Right lobe of liver (tissue), 6 donors: ENCODE measurements at regions not wholly inside any gene's neighbourhood (a gene's known extent, or its start where the extent isn't known, plus 50 kb on each side); places are given as distances from the start of the nearest gene placed in this dataset.

ENCODE experiments used
- ATAC-seq, 4 donors: fragments of 200-7000 bp; cut with Tn5 transposase; one replicate each; pipeline ENCODE4 v1.9.1; 2020; ENCODE audit warnings: mild to moderate bottlenecking in 4 of 4, moderate library complexity in 4 of 4
- DNase-seq, 3 donors: peaks; one replicate each; pipeline ENCODE4 v3.0.0-alpha.2; 2020
- H3K27ac ChIP-seq, 3 donors: fragments of 200-600 bp; one replicate each; pipeline ENCODE4 v1.8.0; 2022
- H3K27me3 ChIP-seq, 2 donors: fragments of 200-600 bp; one replicate each; pipeline ENCODE4 v1.8.0; 2022
- H3K36me3 ChIP-seq, 4 donors: fragments of 200-600 bp; sonication (generic) in 1 of 4; one replicate each; pipeline versions ENCODE4 v1.5.1 to v1.8.0; 2017 to 2022; ENCODE audit warnings: control low read depth in 1 of 4
- H3K4me1 ChIP-seq, 4 donors: fragments of 200-600 bp; sonication (generic) in 1 of 4; one replicate each; pipeline versions ENCODE4 v1.5.1 to v1.8.0; 2017 to 2022; ENCODE audit warnings: control low read depth in 1 of 4
- H3K4me3 ChIP-seq, 3 donors: fragments of 200-600 bp; one replicate each; pipeline ENCODE4 v1.8.0; 2022
- H3K9me3 ChIP-seq, 4 donors: fragments of 200-600 bp; sonication (generic) in 1 of 4; one replicate each; pipeline versions ENCODE4 v1.5.1 to v1.8.0; 2017 to 2022; ENCODE audit warnings: control low read depth in 1 of 4
- POLR2A ChIP-seq: fragments of 450-650 bp; IDR thresholded peaks from one replicate; pipeline ENCODE4 v1.6.1; 2017; ENCODE audit warnings: antibody characterized with exemption, mild to moderate bottlenecking
- WGBS: methylation state at CpG from one replicate; pipeline ENCODE4 v1.1.6; 2018; ENCODE audit warnings: low coverage, low lambda C conversion rate; ENCODE audit not compliant: insufficient coverage; ENCODE audit errors: missing lambda C conversion rate; 5-methylcytosine and 5-hydroxymethylcytosine counted together
- intact Hi-C, 2 donors: fragments of 100-400 bp; cut with DNase I; formaldehyde crosslinking; loops; one replicate each; pipeline versions ENCODE4 v1.11.2 to v1.14.1; 2022
- TF ChIP-seq, protein P1 (sequence below), 4 donors: fragments of 200-600 bp in 3 of 4; fragments of 450-650 bp in 1 of 4; IDR thresholded peaks; one replicate each; pipeline versions ENCODE4 v1.5.1 to v1.8.0; 2016 to 2022; ENCODE audit warnings: antibody characterized with exemption in 4 of 4, mild to moderate bottlenecking in 2 of 4
- donor health status: DM: no; HTN: yes; CAD: no.
- donor health status: DM: no; HTN: no; CAD: no.
- donor health status: DM: no; HTN: no; CAD: no.
- donor health status: DM: no; HTN: yes; CAD: no.
- donor health status: DM: no; HTN: yes; CAD: no.

DNA sequence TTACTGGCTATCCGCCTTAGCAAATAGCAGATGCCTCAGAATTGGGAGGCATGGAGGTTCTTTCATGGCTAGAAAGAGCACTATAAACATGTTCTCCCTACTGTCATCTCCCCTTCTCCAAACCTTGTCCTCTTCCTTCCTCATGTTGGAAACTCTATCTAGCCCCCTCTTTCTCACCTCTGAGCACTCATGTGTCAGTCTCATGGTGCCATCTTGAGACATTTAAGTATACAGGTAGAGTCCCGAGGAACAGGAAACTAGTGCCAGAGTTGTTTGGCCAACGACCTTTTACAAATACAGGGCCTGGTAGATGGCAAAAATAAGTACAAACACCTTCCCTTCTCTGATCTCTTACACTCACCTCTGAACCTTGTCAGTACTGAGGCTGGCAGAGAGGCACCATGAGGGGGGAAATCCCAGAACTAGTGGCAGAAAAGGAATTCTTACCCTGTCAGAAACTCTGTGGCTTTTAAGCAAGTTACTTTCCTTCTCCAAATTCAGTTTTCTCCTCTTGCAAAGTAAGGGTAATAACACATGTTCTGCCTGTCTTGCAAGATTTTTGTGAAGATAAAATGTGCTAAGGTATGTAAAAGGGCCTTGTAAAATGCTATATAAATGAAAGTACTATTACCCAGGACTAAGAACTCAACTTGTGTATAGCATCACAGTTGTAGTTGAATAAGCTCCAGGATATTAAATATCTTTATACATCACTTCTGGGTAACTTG is 94.1 kb upstream of the SNX2 start:
- intact Hi-C loops, result no loop called here
- H3K27me3 ChIP-seq, result no peaks in the 10 kb centered on the region
- H3K27ac ChIP-seq, result no peak overlapping the region
- no peak for ATAC-seq
- TF ChIP-seq, protein P1, sequence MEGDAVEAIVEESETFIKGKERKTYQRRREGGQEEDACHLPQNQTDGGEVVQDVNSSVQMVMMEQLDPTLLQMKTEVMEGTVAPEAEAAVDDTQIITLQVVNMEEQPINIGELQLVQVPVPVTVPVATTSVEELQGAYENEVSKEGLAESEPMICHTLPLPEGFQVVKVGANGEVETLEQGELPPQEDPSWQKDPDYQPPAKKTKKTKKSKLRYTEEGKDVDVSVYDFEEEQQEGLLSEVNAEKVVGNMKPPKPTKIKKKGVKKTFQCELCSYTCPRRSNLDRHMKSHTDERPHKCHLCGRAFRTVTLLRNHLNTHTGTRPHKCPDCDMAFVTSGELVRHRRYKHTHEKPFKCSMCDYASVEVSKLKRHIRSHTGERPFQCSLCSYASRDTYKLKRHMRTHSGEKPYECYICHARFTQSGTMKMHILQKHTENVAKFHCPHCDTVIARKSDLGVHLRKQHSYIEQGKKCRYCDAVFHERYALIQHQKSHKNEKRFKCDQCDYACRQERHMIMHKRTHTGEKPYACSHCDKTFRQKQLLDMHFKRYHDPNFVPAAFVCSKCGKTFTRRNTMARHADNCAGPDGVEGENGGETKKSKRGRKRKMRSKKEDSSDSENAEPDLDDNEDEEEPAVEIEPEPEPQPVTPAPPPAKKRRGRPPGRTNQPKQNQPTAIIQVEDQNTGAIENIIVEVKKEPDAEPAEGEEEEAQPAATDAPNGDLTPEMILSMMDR (IDR thresholded peaks at IDR 0.05), result no peak
- TF ChIP-seq POLR2A, result no peak
- H3K4me3 ChIP-seq, result no peak overlapping the region
- H3K4me1 ChIP-seq, result no peaks in the 10 kb centered on the region
- H3K36me3 ChIP-seq, result no peaks in the 10 kb centered on the region
- DNase-seq, result no peak
- WGBS, result 43% methylated on average over 3 of the region's 3 CpGs
- no peaks in the 10 kb centered on the region for H3K9me3 ChIP-seq

- no peak for DNase-seq
- Histone ChIP-seq H3K4me1 (no peaks in the 10 kb centered on the region), H3K27ac (no peak overlapping the region), H3K9me3 (no peaks in the 10 kb centered on the region), H3K36me3 (no peaks in the 10 kb centered on the region), H3K4me3 (no peak overlapping the region), H3K27me3 (no peaks in the 10 kb centered on the region)
- TF ChIP-seq, protein P1 (IDR thresholded peaks at IDR 0.05), result no peak
- TF ChIP-seq POLR2A, result no peak
- intact Hi-C loops, result no loop called here
- ATAC-seq, result no peak
Observed at GRCh38 chr5:122683631-122684030, 91.2 kb upstream of the SNX2 start.

GRCh38 chr5:122690266-122690665 is 84.6 kb upstream of the SNX2 start:
- Histone ChIP-seq H3K27me3 (no peaks in the 10 kb centered on the region), H3K4me3 (no peak overlapping the region), H3K36me3 (no peaks in the 10 kb centered on the region), H3K9me3 (no peaks in the 10 kb centered on the region), H3K4me1 (no peaks in the 10 kb centered on the region), H3K27ac (no peak overlapping the region)
- ATAC-seq (no peak), DNase-seq (no peak)
- TF ChIP-seq, protein P1 (IDR thresholded peaks at IDR 0.05), result no peak
- TF ChIP-seq POLR2A, result no peak
- intact Hi-C loops, result no loop called here
- 44% methylated on average over 1 of the region's 1 CpG for WGBS

DNA sequence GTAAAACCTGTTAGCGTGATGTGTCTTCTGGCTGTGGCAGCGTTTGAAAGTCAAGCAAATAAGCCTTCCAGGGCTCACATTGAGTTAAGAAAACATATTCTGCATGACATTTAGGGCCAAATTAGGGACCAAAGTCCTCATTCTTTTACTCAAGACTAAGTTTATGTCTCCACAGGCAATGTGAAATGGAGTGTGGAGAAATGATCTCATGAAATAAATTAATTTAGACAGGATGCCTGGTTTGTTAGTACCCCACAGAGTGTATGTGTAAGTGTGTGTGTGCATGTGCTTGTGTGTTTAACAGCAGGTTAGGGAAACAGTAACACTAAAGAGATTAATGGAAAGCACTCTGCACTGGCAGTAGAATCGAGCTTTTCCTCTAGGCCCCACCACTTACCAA is 82.9 kb upstream of the SNX2 start:
- intact Hi-C loops, result no loop called here
- Histone ChIP-seq H3K36me3 (no peaks in the 10 kb centered on the region), H3K27me3 (no peaks in the 10 kb centered on the region), H3K9me3 (no peaks in the 10 kb centered on the region), H3K4me1 (no peaks in the 10 kb centered on the region), H3K27ac (no peak overlapping the region), H3K4me3 (no peak overlapping the region)
- WGBS, result 78% methylated on average over 3 of the region's 3 CpGs
- ATAC-seq (no peak), DNase-seq (no peak)
- no peak for TF ChIP-seq POLR2A
- TF ChIP-seq, protein P1 (IDR thresholded peaks at IDR 0.05), result no peak

DNA sequence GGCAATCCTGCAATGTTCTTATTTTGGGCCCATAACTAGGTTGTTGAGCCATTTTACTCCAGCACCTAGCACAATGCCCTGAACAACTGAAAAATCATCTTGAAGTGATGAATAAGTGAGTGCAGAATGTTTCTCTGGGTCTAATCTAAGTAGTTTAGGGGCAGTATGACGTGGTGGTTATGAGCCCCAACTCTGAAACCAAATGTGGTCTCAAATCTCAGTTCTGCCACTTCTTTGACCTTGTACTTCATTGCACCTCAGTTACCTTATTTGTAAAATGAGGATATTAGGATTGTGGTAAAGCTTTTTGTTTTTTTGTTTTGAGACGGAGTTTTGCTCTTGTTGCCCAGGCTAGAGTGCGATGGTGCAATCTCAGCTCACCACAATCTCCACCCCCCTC is 80.9 kb upstream of the SNX2 start:
- H3K27me3 ChIP-seq, result no peaks in the 10 kb centered on the region
- ATAC-seq, result no peak
- intact Hi-C loops, result no loop called here
- no peak overlapping the region for H3K4me3 ChIP-seq
- H3K9me3 ChIP-seq, result no peaks in the 10 kb centered on the region
- TF ChIP-seq, protein P1 (IDR thresholded peaks at IDR 0.05), result no peak
- no peak for TF ChIP-seq POLR2A
- H3K36me3 ChIP-seq, result no peaks in the 10 kb centered on the region
- no peaks in the 10 kb centered on the region for H3K4me1 ChIP-seq
- WGBS, result 32% methylated on average over 2 of the region's 3 CpGs
- no peak overlapping the region for H3K27ac ChIP-seq
- DNase-seq, result no peak
